ENCODE measurements at regions not wholly inside any gene's neighbourhood (a gene's known extent, or its start where the extent isn't known, plus 50 kb on each side); places are given as distances from the start of the nearest gene placed in this dataset.

DNA sequence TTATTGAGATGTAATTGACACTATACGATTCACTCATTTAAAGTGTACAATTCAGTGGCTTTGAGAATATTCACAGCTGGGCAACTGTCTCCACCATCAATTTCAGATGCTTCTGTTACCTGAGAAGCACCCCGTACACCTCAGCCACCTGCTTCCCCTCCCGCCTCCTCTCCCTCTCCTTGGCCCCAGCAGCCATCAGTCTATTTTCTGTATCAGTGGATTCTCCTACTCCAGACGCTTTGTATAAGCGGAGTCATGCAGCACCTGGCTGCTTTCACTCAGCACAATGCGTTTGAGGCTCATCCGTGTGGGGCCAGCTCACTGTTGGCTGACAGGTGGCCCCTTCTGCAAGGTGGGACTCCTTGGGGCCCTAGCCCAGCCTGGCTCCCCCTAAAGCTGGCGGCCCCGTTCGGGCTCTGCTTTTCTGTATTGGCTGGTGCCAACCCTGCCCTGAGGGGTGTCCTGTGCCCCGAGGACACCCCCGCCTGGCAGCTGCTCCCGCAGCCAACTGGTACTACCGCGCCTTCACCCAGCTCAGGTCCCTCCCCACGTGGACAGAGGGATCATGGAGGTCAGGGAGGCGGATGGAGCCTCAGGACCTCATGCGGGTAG, 124.4 kb upstream of the COL5A1 start:
- TF ChIP-seq, protein P1, sequence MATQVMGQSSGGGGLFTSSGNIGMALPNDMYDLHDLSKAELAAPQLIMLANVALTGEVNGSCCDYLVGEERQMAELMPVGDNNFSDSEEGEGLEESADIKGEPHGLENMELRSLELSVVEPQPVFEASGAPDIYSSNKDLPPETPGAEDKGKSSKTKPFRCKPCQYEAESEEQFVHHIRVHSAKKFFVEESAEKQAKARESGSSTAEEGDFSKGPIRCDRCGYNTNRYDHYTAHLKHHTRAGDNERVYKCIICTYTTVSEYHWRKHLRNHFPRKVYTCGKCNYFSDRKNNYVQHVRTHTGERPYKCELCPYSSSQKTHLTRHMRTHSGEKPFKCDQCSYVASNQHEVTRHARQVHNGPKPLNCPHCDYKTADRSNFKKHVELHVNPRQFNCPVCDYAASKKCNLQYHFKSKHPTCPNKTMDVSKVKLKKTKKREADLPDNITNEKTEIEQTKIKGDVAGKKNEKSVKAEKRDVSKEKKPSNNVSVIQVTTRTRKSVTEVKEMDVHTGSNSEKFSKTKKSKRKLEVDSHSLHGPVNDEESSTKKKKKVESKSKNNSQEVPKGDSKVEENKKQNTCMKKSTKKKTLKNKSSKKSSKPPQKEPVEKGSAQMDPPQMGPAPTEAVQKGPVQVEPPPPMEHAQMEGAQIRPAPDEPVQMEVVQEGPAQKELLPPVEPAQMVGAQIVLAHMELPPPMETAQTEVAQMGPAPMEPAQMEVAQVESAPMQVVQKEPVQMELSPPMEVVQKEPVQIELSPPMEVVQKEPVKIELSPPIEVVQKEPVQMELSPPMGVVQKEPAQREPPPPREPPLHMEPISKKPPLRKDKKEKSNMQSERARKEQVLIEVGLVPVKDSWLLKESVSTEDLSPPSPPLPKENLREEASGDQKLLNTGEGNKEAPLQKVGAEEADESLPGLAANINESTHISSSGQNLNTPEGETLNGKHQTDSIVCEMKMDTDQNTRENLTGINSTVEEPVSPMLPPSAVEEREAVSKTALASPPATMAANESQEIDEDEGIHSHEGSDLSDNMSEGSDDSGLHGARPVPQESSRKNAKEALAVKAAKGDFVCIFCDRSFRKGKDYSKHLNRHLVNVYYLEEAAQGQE (IDR thresholded peaks at IDR 0.05; ENCODE audit: insufficient read depth in 1 of 2, low read depth in 2 of 2, low read length in 2 of 2), result no peak
- no peak for TF ChIP-seq TAF1 (IDR thresholded peaks at IDR 0.05; ENCODE audit: borderline replicate concordance, insufficient read depth, low read length)
- TF ChIP-seq POLR2AphosphoS5 (IDR thresholded peaks at IDR 0.05; ENCODE audit: low read depth, low read length), result no peak

Measured in PFSK-1 (cell line).